ENCODE measurements at regions not wholly inside any gene's neighbourhood (a gene's known extent, or its start where the extent isn't known, plus 50 kb on each side); places are given as distances from the start of the nearest gene placed in this dataset.

DNA sequence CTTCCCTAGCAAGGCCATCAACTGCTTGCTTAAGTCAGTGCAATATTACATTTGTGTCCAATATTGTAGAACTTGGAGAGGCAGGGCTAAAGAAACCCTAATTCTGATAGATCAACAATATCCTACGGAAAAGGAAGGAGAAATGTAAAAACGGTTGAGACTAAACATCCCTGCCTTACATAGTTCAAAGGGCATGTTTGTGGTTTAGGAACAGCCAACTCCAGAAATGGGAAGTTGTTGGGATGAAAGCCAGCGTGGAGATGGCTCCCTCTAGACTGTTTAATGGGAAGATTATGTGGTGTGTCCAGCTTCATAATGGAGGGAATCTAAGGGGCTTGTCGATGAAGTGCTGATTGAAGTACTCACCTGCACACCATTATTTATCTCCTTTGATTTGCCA is 145.3 kb upstream of the TENT5A start (continued):
- no peak for TF ChIP-seq ESRRA (CRISPR knock-in tag; IDR thresholded peaks at IDR 0.05; ENCODE audit: borderline replicate concordance)
- no peak for TF ChIP-seq OVOL2 (CRISPR knock-in tag; IDR thresholded peaks at IDR 0.05; ENCODE audit: borderline replicate concordance)
- no peak for TF ChIP-seq ZNF232 (CRISPR knock-in tag; IDR thresholded peaks at IDR 0.05)
- TF ChIP-seq ZNF671 (CRISPR knock-in tag; IDR thresholded peaks at IDR 0.05), result no peak
- no peak for TF ChIP-seq NFYB (CRISPR knock-in tag; conservative IDR thresholded peaks at IDR 0.05; ENCODE audit: low read depth)
- TF ChIP-seq ZNF138 (CRISPR knock-in tag; conservative IDR thresholded peaks at IDR 0.05), result no peak
- TF ChIP-seq TCF7 (CRISPR knock-in tag; IDR thresholded peaks at IDR 0.05; ENCODE audit: low read depth), result no peak
- TF ChIP-seq, protein P1, sequence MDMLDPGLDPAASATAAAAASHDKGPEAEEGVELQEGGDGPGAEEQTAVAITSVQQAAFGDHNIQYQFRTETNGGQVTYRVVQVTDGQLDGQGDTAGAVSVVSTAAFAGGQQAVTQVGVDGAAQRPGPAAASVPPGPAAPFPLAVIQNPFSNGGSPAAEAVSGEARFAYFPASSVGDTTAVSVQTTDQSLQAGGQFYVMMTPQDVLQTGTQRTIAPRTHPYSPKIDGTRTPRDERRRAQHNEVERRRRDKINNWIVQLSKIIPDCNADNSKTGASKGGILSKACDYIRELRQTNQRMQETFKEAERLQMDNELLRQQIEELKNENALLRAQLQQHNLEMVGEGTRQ (CRISPR knock-in tag; IDR thresholded peaks at IDR 0.05), result no peak
- no peak for TF ChIP-seq SMAD4 (CRISPR knock-in tag; IDR thresholded peaks at IDR 0.05)

DNA sequence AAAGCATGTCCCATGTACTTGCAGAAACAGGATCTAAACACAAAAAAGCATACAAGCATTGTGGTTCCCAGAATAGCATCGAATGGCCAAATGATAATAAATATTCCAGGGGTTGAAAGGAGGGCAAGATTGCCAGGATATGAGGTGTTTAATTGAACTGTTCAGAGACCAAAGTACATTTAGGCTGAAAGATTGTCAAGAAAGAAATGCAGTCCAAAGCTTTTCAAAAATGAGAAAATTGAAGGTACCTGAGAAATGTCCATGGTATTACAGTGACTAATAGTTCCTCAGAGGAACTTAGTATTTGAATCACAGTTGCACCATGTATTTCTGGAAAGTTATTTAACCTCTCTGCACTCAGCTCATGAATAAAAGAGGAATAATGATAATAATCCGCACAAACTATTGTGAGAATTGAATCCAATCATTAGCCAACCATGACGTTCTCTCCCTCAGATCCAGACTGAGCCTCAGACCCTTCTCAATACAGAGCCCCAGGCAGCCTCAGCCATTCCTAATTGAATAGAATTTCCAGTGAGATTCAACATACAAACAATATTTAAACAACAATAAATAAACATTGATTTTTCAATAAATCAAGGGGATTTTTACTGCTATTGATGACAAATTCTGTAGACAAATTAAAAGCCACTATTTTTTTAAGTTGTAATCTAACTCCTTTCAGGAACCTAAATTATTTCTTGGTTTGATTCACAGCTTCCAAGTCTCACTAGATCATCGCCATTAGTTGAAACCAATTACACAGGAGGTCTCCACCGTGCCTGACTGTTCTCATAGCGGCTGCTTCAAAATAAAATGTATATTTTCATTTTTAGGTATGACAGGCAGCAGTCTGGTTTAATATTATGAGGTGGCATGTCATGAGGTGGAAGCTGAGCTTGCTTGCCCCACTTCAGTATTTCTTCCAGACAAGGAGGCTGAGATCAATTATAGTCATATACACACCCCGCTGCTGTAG is 144.3 kb upstream of the TENT5A start:
- peaks cover 14% of the 10 kb centered on the region for H3K4me1 Mint-ChIP-seq
- H3K27me3 Mint-ChIP-seq (ENCODE audit: low read depth), result no peaks in the 10 kb centered on the region
- DNase-seq (ENCODE audit: low spot score) (no peak), ATAC-seq (no peak)
- H3K4me3 Mint-ChIP-seq, result no peak overlapping the region
- TF ChIP-seq EMX1 (CRISPR knock-in tag; IDR thresholded peaks at IDR 0.05) (no peak), CREM (CRISPR knock-in tag; IDR thresholded peaks at IDR 0.05) (no peak)
- TF ChIP-seq, protein P2, sequence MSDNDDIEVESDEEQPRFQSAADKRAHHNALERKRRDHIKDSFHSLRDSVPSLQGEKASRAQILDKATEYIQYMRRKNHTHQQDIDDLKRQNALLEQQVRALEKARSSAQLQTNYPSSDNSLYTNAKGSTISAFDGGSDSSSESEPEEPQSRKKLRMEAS (CRISPR knock-in tag; IDR thresholded peaks at IDR 0.05), result no peak
- ChIA-PET CTCF (no interaction called here), POLR2A (no interaction called here)
- no peaks in the 10 kb centered on the region for H3K9me3 Mint-ChIP-seq
- H3K27ac Mint-ChIP-seq, result no peak overlapping the region
- no peaks in the 10 kb centered on the region for H3K36me3 Mint-ChIP-seq

DNA sequence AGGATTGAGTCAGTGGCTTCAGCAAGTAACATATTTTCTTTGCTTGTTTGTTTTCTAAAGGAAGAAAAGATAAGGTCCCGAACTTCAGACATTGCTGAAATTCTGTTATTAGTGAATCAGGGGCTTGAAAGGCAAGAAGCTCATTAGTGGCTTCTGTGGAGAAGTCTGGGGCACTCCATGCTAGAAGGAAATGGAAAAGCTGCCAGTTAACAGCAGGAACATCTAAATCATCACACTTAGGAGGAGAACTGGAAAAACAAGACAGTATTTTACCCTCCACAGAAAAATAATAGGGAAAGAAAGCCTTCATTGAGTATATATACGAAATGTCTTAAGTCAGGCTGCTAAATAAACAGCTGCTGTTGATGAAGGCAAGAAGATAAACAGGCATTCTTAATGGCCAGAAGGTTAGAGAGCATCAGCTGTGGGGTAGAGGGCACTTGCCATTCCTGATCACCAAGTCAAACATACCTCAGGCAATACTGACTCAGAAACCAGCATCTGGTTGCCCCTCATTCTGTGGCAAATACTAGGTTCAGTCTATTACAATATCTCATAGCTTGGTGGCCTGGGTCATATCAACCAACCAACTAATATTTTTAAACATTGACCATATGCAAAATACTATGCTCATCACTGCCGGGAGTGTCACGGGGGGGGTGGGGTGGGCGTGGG is 143.2 kb upstream of the TENT5A start:
- no peak for ATAC-seq
- TF ChIP-seq, protein P3, sequence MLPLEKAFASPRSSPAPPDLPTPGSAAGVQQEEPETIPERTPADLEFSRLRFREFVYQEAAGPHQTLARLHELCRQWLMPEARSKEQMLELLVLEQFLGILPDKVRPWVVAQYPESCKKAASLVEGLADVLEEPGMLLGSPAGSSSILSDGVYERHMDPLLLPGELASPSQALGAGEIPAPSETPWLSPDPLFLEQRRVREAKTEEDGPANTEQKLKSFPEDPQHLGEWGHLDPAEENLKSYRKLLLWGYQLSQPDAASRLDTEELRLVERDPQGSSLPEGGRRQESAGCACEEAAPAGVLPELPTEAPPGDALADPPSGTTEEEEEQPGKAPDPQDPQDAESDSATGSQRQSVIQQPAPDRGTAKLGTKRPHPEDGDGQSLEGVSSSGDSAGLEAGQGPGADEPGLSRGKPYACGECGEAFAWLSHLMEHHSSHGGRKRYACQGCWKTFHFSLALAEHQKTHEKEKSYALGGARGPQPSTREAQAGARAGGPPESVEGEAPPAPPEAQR (CRISPR knock-in tag; IDR thresholded peaks at IDR 0.05), result no peak
- TF ChIP-seq RORB (CRISPR knock-in tag; IDR thresholded peaks at IDR 0.05) (no peak), NFE2L1 (CRISPR knock-in tag; IDR thresholded peaks at IDR 0.05) (no peak), JUN (CRISPR knock-in tag; IDR thresholded peaks at IDR 0.05) (no peak), NR1H2 (CRISPR knock-in tag; IDR thresholded peaks at IDR 0.05) (no peak), HMGA2 (CRISPR knock-in tag; IDR thresholded peaks at IDR 0.05) (no peak), SMAD4 (CRISPR knock-in tag; IDR thresholded peaks at IDR 0.05) (no peak), ZNF219 (CRISPR knock-in tag; IDR thresholded peaks at IDR 0.05; ENCODE audit: borderline replicate concordance) (no peak)
- TF ChIP-seq, protein P4, sequence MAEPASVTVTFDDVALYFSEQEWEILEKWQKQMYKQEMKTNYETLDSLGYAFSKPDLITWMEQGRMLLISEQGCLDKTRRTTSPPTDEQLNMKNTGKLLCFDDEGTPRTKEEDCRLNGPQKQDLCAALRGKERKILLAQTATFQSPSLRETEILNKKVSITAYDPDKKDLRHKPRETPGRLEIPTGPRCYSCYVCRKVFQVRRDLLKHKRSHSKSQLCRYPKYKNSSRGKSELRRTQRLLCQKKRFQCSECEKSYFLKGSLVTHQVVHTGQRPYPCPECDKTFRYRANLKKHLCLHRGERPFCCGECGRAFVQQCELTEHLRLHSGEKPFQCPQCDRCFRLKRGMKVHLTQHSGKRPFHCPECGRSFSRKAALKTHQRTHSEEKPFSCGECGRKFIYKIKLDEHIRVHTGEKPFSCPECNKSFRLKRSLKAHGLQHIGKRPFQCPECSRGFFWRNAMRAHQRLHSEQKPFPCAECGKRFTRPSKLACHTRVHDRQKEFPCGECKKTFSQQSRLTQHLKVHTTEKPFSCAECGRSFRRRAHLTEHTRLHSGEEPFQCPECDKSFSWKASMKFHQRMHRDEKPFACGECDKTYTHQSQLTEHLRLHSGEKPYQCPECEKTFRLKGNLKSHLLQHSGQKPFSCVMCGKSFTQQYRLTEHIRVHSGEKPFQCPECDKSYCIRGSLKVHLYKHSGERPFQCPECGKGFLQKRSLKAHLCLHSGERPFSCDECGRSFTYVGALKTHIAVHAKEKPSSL (CRISPR knock-in tag; conservative IDR thresholded peaks at IDR 0.05), result no peak
- TF ChIP-seq, protein P5, sequence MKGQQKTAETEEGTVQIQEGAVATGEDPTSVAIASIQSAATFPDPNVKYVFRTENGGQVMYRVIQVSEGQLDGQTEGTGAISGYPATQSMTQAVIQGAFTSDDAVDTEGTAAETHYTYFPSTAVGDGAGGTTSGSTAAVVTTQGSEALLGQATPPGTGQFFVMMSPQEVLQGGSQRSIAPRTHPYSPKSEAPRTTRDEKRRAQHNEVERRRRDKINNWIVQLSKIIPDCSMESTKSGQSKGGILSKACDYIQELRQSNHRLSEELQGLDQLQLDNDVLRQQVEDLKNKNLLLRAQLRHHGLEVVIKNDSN (CRISPR knock-in tag; IDR thresholded peaks at IDR 0.05), result no peak
- TF ChIP-seq, protein P6, sequence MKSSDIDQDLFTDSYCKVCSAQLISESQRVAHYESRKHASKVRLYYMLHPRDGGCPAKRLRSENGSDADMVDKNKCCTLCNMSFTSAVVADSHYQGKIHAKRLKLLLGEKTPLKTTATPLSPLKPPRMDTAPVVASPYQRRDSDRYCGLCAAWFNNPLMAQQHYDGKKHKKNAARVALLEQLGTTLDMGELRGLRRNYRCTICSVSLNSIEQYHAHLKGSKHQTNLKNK (CRISPR knock-in tag; IDR thresholded peaks at IDR 0.05), result no peak
- TF ChIP-seq, protein P7, sequence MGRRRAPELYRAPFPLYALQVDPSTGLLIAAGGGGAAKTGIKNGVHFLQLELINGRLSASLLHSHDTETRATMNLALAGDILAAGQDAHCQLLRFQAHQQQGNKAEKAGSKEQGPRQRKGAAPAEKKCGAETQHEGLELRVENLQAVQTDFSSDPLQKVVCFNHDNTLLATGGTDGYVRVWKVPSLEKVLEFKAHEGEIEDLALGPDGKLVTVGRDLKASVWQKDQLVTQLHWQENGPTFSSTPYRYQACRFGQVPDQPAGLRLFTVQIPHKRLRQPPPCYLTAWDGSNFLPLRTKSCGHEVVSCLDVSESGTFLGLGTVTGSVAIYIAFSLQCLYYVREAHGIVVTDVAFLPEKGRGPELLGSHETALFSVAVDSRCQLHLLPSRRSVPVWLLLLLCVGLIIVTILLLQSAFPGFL (CRISPR knock-in tag; IDR thresholded peaks at IDR 0.05; ENCODE audit: borderline replicate concordance), result no peak
- TF ChIP-seq, protein P8, sequence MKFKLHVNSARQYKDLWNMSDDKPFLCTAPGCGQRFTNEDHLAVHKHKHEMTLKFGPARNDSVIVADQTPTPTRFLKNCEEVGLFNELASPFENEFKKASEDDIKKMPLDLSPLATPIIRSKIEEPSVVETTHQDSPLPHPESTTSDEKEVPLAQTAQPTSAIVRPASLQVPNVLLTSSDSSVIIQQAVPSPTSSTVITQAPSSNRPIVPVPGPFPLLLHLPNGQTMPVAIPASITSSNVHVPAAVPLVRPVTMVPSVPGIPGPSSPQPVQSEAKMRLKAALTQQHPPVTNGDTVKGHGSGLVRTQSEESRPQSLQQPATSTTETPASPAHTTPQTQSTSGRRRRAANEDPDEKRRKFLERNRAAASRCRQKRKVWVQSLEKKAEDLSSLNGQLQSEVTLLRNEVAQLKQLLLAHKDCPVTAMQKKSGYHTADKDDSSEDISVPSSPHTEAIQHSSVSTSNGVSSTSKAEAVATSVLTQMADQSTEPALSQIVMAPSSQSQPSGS (CRISPR knock-in tag; IDR thresholded peaks at IDR 0.05; ENCODE audit: borderline replicate concordance, low read depth), result no peak

More for the DNA sequence above, 143.2 kb upstream of the TENT5A start:
- POLR2A ChIA-PET, result interaction anchor here (0.5 kb wide), 1 partner anchor 143 kb away, joined by 5 read pairs; the partner anchor contains the start of gene TENT5A
- H3K4me1 Mint-ChIP-seq, result peaks cover 14% of the 10 kb centered on the region
- no peak overlapping the region for H3K27ac Mint-ChIP-seq
- DNase-seq (ENCODE audit: low spot score), result no peak
- no peaks in the 10 kb centered on the region for H3K36me3 Mint-ChIP-seq
- H3K27me3 Mint-ChIP-seq (ENCODE audit: low read depth), result no peaks in the 10 kb centered on the region
- no peaks in the 10 kb centered on the region for H3K9me3 Mint-ChIP-seq
- H3K4me3 Mint-ChIP-seq, result no peak overlapping the region
- CTCF ChIA-PET, result no interaction called here

Data from WTC11 (cell line).